ENCODE measurements at regions not wholly inside any gene's neighbourhood (a gene's known extent, or its start where the extent isn't known, plus 50 kb on each side); places are given as distances from the start of the nearest gene placed in this dataset.

GRCh38 chr1:95686217-95686616, 452.2 kb downstream of the RWDD3 start:
- no peak for TF ChIP-seq CTCF (IDR thresholded peaks at IDR 0.05)
- TF ChIP-seq ZFX (IDR thresholded peaks at IDR 0.05; ENCODE audit: borderline replicate concordance) = no peak
